Smooth muscle cell (in vitro differentiated cells): ENCODE measurements at regions not wholly inside any gene's neighbourhood (a gene's known extent, or its start where the extent isn't known, plus 50 kb on each side); places are given as distances from the start of the nearest gene placed in this dataset.
"Not testable (repeated sequence)": the region's sequence is repeated elsewhere in the genome, so short reads cannot be mapped to it uniquely, and the experiment has no call there.

Experiments used
- DNase-seq: peaks from one replicate; lab custom pipeline; 2025; ENCODE audit not compliant: unreplicated experiment; lab: John Stamatoyannopoulos, UW
- H2AFZ ChIP-seq: fragments of 200-600 bp; sonication (generic); 2 replicates; pipeline ENCODE4 v1.6.0; 2016; ENCODE audit warnings: antibody characterized with exemption, low read depth, mild to moderate bottlenecking
- H3F3A ChIP-seq: fragments of 200-600 bp; sonication (generic); 2 replicates; pipeline ENCODE4 v1.6.0; 2017; ENCODE audit warnings: antibody characterized with exemption, low read depth
- H3K27ac ChIP-seq: fragments of 200-600 bp; sonication (generic); 2 replicates; pipeline ENCODE4 v1.5.1; 2016; ENCODE audit warnings: low read depth, mild to moderate bottlenecking
- H3K27me3 ChIP-seq: fragments of 200-600 bp; sonication (generic); 2 replicates; pipeline ENCODE4 v1.6.1; 2016; ENCODE audit warnings: low read depth, mild to moderate bottlenecking
- H3K36me3 ChIP-seq: fragments of 200-600 bp; sonication (generic); 2 replicates; pipeline ENCODE4 v1.5.1; 2016; ENCODE audit warnings: low read depth
- H3K4me1 ChIP-seq: fragments of 200-600 bp; sonication (generic); 2 replicates; pipeline ENCODE4 v1.5.1; 2016; ENCODE audit warnings: low read depth
- H3K4me2 ChIP-seq: fragments of 200-600 bp; sonication (generic); 2 replicates; pipeline ENCODE4 v1.6.0; 2016; ENCODE audit warnings: mild to moderate bottlenecking
- H3K4me3 ChIP-seq: fragments of 200-600 bp; sonication (generic); 2 replicates; pipeline ENCODE4 v1.5.1; 2016; ENCODE audit warnings: mild to moderate bottlenecking
- H3K79me2 ChIP-seq: fragments of 200-600 bp; sonication (generic); 2 replicates; pipeline ENCODE4 v1.6.0; 2016; ENCODE audit warnings: low read depth, mild to moderate bottlenecking
- H3K9ac ChIP-seq: fragments of 200-600 bp; sonication (generic); 2 replicates; pipeline ENCODE4 v1.6.0; 2016; ENCODE audit warnings: low read depth
- H3K9me3 ChIP-seq: fragments of 200-600 bp; sonication (generic); replicated peaks from 2 replicates; pipeline ENCODE4 v1.5.1; 2016; ENCODE audit warnings: low read depth
- H4K20me1 ChIP-seq: fragments of 200-600 bp; sonication (generic); 2 replicates; pipeline ENCODE4 v1.6.0; 2016; ENCODE audit warnings: low read depth
- WGBS: methylation state at CpG from one replicate; pipeline ENCODE4 v1.1.7; 2016; ENCODE audit warnings: low lambda C conversion rate; 5-methylcytosine and 5-hydroxymethylcytosine counted together
- TF ChIP-seq, protein P1 (sequence below): fragments of 200-600 bp; sonication (generic); IDR thresholded peaks from 2 replicates; pipeline ENCODE4 v1.5.1; 2017; ENCODE audit warnings: borderline replicate concordance, mild to moderate bottlenecking, antibody characterized with exemption; ENCODE audit not compliant: insufficient read depth, poor library complexity, severe bottlenecking

DNA sequence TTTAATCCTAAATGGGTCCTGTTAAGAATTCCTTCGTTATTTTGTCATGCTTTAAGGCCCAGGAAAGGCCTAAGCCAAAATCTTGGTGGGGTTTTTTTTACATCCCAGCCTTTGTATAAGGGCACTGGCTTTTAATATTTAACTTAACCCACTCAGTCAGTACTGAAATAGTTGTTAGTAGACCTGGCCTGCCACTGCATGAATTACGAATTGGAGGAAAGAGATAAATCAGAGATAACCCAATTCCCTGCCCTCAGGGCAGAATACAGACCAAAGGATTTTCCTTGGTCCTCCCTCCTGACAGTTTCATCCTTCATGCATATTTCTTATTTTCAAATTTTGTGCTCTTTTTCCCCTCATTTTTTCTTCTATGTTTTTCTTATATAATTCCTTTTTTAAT lies 193.0 kb downstream of the FASLG start:
- no peaks in the 10 kb centered on the region for H3F3A ChIP-seq
- H2AFZ ChIP-seq, result no peak overlapping the region
- no peak overlapping the region for H3K27ac ChIP-seq
- H3K4me2 ChIP-seq, result no peak overlapping the region
- no peaks in the 10 kb centered on the region for H3K79me2 ChIP-seq
- DNase-seq, result no peak
- H3K27me3 ChIP-seq, result no peaks in the 10 kb centered on the region
- H3K9me3 ChIP-seq, result no peaks in the 10 kb centered on the region
- H4K20me1 ChIP-seq, result no peaks in the 10 kb centered on the region
- H3K9ac ChIP-seq, result no peak overlapping the region
- no peak overlapping the region for H3K4me3 ChIP-seq
- no peaks in the 10 kb centered on the region for H3K36me3 ChIP-seq
- TF ChIP-seq, protein P1, sequence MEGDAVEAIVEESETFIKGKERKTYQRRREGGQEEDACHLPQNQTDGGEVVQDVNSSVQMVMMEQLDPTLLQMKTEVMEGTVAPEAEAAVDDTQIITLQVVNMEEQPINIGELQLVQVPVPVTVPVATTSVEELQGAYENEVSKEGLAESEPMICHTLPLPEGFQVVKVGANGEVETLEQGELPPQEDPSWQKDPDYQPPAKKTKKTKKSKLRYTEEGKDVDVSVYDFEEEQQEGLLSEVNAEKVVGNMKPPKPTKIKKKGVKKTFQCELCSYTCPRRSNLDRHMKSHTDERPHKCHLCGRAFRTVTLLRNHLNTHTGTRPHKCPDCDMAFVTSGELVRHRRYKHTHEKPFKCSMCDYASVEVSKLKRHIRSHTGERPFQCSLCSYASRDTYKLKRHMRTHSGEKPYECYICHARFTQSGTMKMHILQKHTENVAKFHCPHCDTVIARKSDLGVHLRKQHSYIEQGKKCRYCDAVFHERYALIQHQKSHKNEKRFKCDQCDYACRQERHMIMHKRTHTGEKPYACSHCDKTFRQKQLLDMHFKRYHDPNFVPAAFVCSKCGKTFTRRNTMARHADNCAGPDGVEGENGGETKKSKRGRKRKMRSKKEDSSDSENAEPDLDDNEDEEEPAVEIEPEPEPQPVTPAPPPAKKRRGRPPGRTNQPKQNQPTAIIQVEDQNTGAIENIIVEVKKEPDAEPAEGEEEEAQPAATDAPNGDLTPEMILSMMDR, result no peak
- 35% methylated on average over 2 of the region's 2 CpGs for WGBS
- no peaks in the 10 kb centered on the region for H3K4me1 ChIP-seq

DNA sequence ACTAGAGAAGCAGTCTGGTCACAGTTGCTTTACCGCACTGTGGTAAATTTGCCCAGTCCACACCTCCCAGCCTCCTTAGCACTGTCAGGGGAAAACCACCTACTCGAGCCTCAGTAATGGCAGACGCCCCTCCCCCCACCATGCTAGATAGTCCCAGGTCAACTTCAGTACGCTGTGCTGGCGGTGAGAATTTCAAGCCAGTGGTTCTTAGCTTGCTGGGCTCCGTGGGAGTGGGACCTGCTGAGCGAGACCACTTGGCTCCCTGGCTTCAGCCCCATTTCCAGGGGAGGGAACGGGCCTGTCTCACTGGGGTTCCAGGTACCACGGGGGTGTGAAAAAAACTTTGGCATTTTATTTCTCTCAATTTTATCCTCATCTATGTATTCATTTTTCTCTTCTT lies 194.8 kb downstream of the TNFSF18 start:
- H3F3A ChIP-seq, H3K4me1 ChIP-seq, H3K27me3 ChIP-seq, H3K36me3 ChIP-seq, H4K20me1 ChIP-seq, H3K79me2 ChIP-seq, H2AFZ ChIP-seq, H3K4me3 ChIP-seq, DNase-seq, H3K27ac ChIP-seq, H3K9me3 ChIP-seq, H3K4me2 ChIP-seq, H3K9ac ChIP-seq: not testable (repeated sequence)
- WGBS, result 89% methylated on average over 9 of the region's 9 CpGs

DNA sequence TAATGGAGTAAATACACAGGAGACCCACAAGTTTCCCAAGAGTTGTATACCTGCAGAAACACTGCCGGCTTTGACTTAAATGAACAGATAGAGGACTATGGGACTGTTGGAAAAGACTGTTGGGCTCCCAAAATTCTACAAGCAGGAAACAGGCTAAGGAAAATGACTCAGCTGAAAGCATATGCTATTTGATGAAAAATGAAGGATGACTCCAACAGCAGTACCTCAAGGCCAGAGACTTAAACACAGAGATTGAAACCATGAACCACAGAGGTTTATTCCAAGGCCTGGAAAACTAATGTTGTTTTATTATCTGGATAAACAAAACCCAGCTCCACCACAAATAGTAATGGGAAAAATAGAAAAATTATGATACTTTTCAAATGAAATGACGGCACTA lies 187.7 kb downstream of the TNFSF18 start:
- Histone ChIP-seq H3K9ac (no peak overlapping the region), H4K20me1 (no peaks in the 10 kb centered on the region), H3K4me3 (no peak overlapping the region), H2AFZ (no peak overlapping the region), H3K4me1 (no peaks in the 10 kb centered on the region), H3F3A (no peaks in the 10 kb centered on the region), H3K27ac (no peak overlapping the region), H3K79me2 (no peaks in the 10 kb centered on the region), H3K36me3 (no peaks in the 10 kb centered on the region), H3K9me3 (no peaks in the 10 kb centered on the region), H3K27me3 (no peaks in the 10 kb centered on the region), H3K4me2 (no peak overlapping the region)
- no peak for DNase-seq
- TF ChIP-seq, protein P1, result no peak
- WGBS, result 97% methylated on average over 2 of the region's 2 CpGs

DNA sequence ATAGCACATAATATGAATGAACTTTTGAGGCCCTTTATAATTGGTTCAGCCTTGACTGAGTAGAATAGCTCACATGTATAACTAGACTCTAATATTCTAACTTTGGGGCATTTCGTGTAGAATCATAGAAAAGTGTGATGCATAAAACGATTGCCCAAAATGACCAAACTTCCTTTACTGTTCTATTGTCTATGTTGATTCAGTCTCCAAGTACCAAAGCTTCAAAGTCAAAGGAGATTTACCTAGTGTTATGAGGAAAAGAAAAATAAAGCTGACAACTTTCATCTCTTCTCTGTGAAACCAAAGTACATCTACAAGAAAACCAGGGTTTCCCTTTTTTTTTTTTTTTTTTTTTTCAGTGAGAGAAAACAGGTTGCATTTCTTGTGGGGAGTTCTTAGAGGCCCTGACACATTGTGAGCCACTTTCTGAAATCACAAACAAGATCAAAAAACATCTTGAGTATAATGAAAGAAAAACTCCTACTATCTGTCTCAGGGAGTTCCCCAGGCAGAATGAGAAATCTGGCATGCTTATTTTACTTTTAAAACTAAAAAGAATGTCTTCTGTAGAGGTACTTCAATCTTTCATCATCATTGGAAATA lies 183.4 kb downstream of the TNFSF18 start:
- Histone ChIP-seq H3K9ac (no peak overlapping the region), H3K27ac (no peak overlapping the region), H3K27me3 (no peaks in the 10 kb centered on the region), H3K4me3 (no peak overlapping the region), H3K4me2 (no peak overlapping the region), H3K79me2 (no peaks in the 10 kb centered on the region), H3K9me3 (no peaks in the 10 kb centered on the region), H4K20me1 (no peaks in the 10 kb centered on the region), H3F3A (no peaks in the 10 kb centered on the region), H3K36me3 (no peaks in the 10 kb centered on the region), H3K4me1 (no peaks in the 10 kb centered on the region), H2AFZ (no peak overlapping the region)
- 88% methylated on average over 2 of the region's 2 CpGs for WGBS
- TF ChIP-seq, protein P1, result no peak
- DNase-seq, result no peak
